Bronchial epithelial cell (primary cell): ENCODE measurements at regions not wholly inside any gene's neighbourhood (a gene's known extent, or its start where the extent isn't known, plus 50 kb on each side); places are given as distances from the start of the nearest gene placed in this dataset.

Experiments
- DNase-seq: peaks from one replicate; pipeline ENCODE4 v3.0.0-alpha.2; 2010; ENCODE audit warnings: low read depth
- FAIRE-seq: peaks from 2 replicates; lab custom pipeline; 2011; peaks lifted over from hg19 to GRCh38; lab: Jason Lieb, UNC
- H3K27me3 ChIP-seq: 2 replicates; pipeline ENCODE4 v1.5.1; 2011; ENCODE audit warnings: low read length; ENCODE audit not compliant: control insufficient read depth, insufficient read depth
- H3K36me3 ChIP-seq: 2 replicates; pipeline ENCODE4 v1.5.1; 2011; ENCODE audit warnings: low read length; ENCODE audit not compliant: control insufficient read depth, insufficient read depth
- H3K4me3 ChIP-seq: 2 replicates; pipeline ENCODE4 v1.5.1; 2011; ENCODE audit warnings: mild to moderate bottlenecking, low read depth, low read length, control low read depth
- CTCF ChIP-seq: IDR thresholded peaks from 2 replicates; pipeline ENCODE4 v1.5.1; 2011; ENCODE audit warnings: mild to moderate bottlenecking, moderate library complexity, low read length, control low read depth, inconsistent platforms; ENCODE audit not compliant: insufficient read depth, severe bottlenecking

GRCh38 chr2:77604953-77605929 is 83.1 kb upstream of the LRRTM4 start:
- DNase-seq (no peak), FAIRE-seq (no peak)
- H3K4me3 ChIP-seq = no peak overlapping the region
- H3K27me3 ChIP-seq = no peaks in the 10 kb centered on the region
- H3K36me3 ChIP-seq = no peaks in the 10 kb centered on the region
- no peak for TF ChIP-seq CTCF

- DNase-seq = no peak
- no peaks in the 10 kb centered on the region for H3K36me3 ChIP-seq
- no peak for TF ChIP-seq CTCF
- FAIRE-seq = no peak
- H3K27me3 ChIP-seq = no peaks in the 10 kb centered on the region
- H3K4me3 ChIP-seq = no peak overlapping the region
Observed at GRCh38 chr2:77608510-77608909, 86.3 kb upstream of the LRRTM4 start.

GRCh38 chr2:77629539-77629938 is 107.4 kb upstream of the LRRTM4 start:
- H3K36me3 ChIP-seq = no peaks in the 10 kb centered on the region
- DNase-seq = no peak

GRCh38 chr2:77631007-77631406 is 108.8 kb upstream of the LRRTM4 start:
- Histone ChIP-seq H3K36me3 (no peaks in the 10 kb centered on the region), H3K27me3 (no peaks in the 10 kb centered on the region), H3K4me3 (no peak overlapping the region)
- FAIRE-seq (no peak), DNase-seq (no peak)
- TF ChIP-seq CTCF = no peak

More at GRCh38 chr2:77629539-77629938, 107.4 kb upstream of the LRRTM4 start:
- no peak overlapping the region for H3K4me3 ChIP-seq
- no peak for FAIRE-seq
- H3K27me3 ChIP-seq = no peaks in the 10 kb centered on the region
- TF ChIP-seq CTCF = no peak

GRCh38 chr2:77633601-77634000 is 111.4 kb upstream of the LRRTM4 start:
- TF ChIP-seq CTCF = no peak
- H3K36me3 ChIP-seq = no peaks in the 10 kb centered on the region
- FAIRE-seq (no peak), DNase-seq (no peak)
- H3K4me3 ChIP-seq = no peak overlapping the region
- H3K27me3 ChIP-seq = no peaks in the 10 kb centered on the region

- TF ChIP-seq CTCF = no peak
- DNase-seq = no peak
- H3K27me3 ChIP-seq = no peaks in the 10 kb centered on the region
- no peak for FAIRE-seq
- no peak overlapping the region for H3K4me3 ChIP-seq
- H3K36me3 ChIP-seq = no peaks in the 10 kb centered on the region
Observed at GRCh38 chr2:77640924-77641323, 118.7 kb upstream of the LRRTM4 start.
